Stimulated activated CD8-positive, alpha-beta memory T cell treated with anti-CD3 and anti-CD28 coated beads, Interleukin-7, amount 100 ng/mL, for 4 hours (primary cell): ENCODE measurements at regions not wholly inside any gene's neighbourhood (a gene's known extent, or its start where the extent isn't known, plus 50 kb on each side); places are given as distances from the start of the nearest gene placed in this dataset.
"Not testable (repeated sequence)": the region's sequence is repeated elsewhere in the genome, so short reads cannot be mapped to it uniquely, and the experiment has no call there.

ENCODE experiments used
- DNase-seq, 2 donors: peaks; one replicate each; pipeline ENCODE4 v3.0.0-alpha.2; 2020; ENCODE audit warnings: low read depth in 2 of 2

DNA sequence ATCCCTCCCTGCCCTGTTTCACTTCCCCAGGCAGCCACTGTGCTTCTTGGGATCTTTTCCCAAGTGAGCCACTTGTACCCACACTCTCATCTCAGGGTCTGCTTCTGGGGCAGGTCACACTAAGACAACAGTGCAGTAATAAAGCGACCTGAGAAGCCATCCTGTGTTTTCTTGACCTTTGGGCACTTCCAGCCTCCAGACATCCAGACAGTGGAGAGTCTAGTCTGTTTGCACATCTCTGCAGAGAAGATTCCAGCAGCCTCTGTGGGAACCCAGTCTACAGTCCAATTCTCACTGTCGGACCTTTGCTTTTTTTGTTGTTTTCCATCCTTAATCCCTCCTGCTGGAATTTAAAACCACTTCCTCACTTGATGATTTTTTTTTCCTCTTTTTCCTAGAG is 50.3 kb upstream of the ATP6AP2 start:
- no peak for DNase-seq

GRCh38 chrX:40527543-40527942 is 53.2 kb upstream of the ATP6AP2 start:
- DNase-seq = no peak

DNA sequence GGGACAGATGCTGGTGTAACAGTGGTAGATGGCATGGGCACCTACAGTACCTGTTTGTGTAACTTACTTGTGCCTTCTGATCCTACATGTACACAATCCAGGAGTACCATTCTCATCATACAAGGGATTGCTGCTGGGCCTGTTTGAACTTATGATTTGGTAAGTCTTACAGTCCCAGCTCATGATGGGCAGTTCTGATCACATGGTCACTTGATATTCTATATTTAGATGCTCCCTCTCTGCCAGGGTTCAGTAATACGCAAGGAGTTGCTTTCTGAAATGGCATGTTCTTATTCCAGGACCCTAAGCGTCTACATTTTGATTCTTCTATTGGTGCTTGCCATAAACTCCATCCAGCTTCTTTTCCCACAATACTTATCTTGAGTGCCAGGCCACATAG is 54.4 kb upstream of the ATP6AP2 start:
- DNase-seq = no peak

DNA sequence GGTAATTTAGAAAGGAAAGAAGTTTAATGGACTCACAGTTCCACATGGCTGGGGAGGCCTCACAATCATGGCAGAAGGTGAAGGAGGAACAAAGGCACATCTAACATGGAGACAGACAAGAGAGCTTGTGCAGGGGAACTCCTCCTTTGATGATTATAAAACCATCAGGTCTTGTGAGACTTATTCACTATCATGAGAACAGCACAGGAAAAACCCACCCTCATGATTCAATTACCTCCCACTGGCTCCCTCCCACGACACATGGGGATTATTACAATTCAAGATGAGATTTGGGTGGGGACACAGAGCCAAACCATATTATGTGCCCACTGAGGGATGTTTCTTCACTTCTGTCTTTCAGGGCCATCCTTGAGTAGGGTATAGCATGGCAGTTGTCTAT is 54.9 kb upstream of the ATP6AP2 start:
- DNase-seq = not testable (repeated sequence)

DNA sequence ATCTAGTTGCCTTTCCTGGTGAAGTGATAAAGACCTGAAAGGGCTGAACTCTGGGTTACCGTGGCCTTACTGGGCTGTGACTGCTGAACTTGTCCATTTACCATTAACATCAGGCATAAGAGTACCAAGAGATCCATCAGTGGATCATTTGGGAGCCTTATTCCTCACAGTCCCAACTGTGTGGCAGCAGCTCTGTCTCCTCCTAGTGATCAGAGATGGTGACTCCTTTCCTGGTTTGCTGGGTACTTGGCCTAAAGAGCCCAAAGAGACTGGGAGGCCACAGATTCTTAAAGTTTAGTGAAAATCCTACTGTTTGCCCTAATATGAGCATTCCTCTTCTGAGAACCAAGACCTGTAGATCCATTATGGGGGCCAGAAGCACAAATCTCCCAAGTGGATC is 56.3 kb upstream of the ATP6AP2 start:
- no peak for DNase-seq

- no peak for DNase-seq
Observed at GRCh38 chrX:40523852-40524251, 56.9 kb upstream of the ATP6AP2 start.

DNA sequence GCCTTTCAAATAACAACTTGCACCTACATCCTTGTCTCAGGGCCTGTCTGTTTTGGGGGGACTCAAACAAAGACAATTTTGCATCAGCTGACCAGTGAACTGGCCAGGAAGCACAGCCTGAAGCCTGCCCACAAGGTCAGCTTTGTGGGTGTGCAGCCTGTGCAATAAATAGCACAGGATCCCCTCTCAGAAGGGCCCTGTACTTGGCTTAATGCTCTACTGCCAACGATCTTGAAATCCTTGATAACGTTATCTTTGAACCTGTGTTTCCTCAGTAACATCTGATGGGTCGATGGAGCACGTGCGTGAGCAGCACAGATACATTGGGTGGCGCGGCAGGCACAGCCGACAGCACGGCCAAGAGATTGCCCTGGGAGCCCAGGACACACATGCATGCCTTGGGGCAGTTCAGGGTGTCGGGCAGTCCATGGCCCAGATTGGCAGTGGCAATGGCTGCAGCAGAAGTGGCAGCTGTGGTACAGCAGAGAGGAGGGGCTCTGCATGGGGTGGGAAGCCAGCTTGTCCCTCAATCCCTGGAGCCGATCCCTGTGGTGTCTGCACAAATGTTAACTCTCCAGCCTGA is 58.8 kb upstream of the ATP6AP2 start:
- DNase-seq = no peak

DNA sequence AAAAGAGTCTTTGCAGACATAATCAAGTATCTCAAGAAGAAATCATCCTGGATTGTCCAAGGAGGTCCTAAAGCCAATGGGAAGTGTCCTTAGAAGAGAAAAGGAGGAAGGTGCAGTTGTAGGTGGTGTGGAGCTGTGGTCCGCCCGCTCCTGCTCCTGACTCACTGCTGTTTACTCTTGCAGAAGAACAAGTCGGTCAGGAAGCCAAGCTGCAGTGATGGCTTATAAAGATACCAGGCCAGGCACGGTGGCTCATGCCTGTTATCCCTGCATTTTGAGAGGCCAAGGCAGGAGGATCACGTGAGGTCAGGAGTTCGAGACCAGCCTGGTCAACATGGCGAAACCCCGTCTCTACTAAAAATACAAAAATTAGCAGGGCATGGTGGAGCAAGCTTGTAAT is 66.4 kb upstream of the ATP6AP2 start:
- DNase-seq = no peak

GRCh38 chrX:40513835-40514234 is 66.9 kb upstream of the ATP6AP2 start:
- DNase-seq = no peak

DNA sequence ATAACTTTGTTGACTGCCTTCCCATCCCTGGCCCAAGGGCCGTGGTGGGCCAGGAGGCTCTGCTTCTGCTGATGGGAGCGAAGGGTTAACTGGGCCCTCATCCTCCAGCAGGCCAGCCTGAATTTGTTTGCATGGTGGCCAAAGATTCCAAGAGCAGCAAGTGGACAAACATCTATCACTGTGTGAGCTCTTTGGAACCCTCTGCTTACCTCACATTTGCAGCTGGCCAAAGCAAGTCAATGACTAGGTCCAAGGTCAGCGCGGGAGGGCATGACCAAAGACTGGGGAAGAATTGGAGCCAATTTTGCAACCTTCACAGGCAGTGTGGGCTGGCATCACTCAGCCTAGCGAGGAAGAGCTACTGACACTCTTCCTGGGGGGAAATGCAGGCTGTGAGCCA is 67.8 kb upstream of the ATP6AP2 start:
- no peak for DNase-seq

- no peak for DNase-seq
Observed at GRCh38 chrX:40511258-40511657, 69.5 kb upstream of the ATP6AP2 start.

DNA sequence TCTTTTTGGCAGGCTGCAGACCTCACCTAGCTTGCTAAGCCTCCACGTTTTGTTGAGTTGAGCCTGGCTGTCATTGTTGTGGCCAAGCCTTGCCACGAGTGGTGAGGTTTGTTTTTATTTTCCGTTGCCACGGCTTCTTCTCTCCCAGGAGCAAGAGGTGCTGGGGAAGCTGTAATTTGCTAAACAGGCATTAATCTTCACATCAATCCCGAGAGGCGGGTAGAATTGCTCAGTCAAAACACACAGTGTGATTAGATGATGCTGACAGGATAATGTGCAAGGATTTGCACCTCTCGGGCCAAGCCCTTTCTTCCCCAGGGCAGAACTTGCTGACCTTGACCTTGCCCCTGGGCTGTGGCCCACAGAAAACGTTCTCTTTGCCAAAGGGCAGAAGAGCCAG is 72.2 kb upstream of the ATP6AP2 start:
- no peak for DNase-seq

- DNase-seq = no peak
Observed at GRCh38 chrX:40506201-40506985, 74.4 kb upstream of the ATP6AP2 start.

GRCh38 chrX:40504801-40505605 is 75.8 kb upstream of the ATP6AP2 start:
- no peak for DNase-seq

DNA sequence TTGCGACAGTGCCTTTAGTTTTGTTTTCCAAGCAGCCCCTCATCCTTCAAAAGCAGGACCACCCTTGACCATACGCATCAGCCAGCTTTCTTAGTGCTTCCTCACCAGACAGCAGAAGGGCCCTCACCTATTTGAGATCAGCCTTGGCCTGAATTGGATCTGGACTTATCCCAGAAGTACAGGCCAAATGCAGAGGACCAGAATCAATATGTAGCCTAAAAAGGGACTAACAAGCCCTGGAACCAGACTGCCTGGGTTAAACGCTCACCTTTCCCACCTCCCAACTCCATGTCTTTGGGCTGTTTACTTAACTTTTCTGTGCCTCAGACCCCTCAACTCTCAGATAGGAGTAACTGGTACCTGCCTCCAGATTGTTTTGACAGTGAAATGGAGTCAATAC is 77.7 kb upstream of the ATP6AP2 start:
- DNase-seq = no peak

- DNase-seq = no peak
Observed at GRCh38 chrX:40502688-40503087, 78.1 kb upstream of the ATP6AP2 start.

GRCh38 chrX:40501164-40501855 is 79.5 kb upstream of the ATP6AP2 start:
- DNase-seq = no peak

- no peak for DNase-seq
Observed at GRCh38 chrX:40496728-40497127, 84.0 kb upstream of the ATP6AP2 start.

- DNase-seq = no peak
Observed at GRCh38 chrX:40495659-40496058, 85.1 kb upstream of the ATP6AP2 start.

DNA sequence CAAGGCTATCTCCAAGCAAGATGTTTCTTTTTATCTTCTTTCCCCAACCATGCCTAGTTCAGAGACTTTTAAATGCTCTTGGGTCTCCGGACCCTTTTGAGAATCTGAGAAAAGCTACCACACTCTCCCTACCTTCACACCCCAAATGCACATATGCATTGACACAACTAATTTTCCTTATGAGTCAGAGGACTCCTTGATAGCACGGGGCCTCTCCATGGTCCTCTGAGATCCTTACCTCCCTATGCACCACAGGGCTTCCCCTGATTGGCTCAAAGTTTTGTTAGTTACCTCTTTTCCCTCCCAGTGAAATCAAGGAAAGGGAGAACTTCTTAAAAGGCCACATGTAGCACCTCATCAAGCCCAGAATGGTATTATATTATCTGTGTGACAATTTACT is 86.8 kb upstream of the ATP6AP2 start:
- no peak for DNase-seq

GRCh38 chrX:40488296-40488695 is 92.5 kb upstream of the ATP6AP2 start:
- no peak for DNase-seq

DNA sequence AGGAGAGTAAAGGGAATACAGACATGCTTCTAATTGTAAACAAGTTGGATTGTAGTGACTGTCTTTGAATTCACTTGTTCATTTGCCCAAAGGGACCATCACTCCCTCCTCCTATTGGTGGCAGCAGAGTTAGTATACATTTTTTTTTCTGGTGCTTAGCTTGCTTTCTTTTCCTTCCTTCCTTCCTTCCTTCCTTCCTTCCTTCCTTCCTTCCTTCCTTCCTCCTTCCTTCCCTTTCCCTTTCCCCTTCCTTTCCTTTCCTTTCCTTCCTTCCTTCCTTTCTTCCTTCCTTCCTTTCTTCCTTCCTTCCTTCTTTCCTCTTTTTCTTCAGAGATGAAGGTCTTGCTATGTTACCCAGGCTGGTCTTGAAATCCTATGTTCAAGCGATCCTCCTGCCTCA is 94.8 kb upstream of the ATP6AP2 start:
- DNase-seq = no peak
